Memory B cell (primary cell): ENCODE measurements at regions not wholly inside any gene's neighbourhood (a gene's known extent, or its start where the extent isn't known, plus 50 kb on each side); places are given as distances from the start of the nearest gene placed in this dataset.
"Not testable (repeated sequence)": the region's sequence is repeated elsewhere in the genome, so short reads cannot be mapped to it uniquely, and the experiment has no call there.

Experiments used
- ATAC-seq: fragments of 150-1000 bp; cut with Tn5 transposase; 2 replicates; pipeline ENCODE4 v1.10.0; 2021; ENCODE audit warnings: low read depth, mild to moderate bottlenecking, moderate library complexity
- DNase-seq, 2 donors: peaks; one replicate each; pipeline ENCODE4 v3.0.0; 2022; ENCODE audit warnings: low spot score in 2 of 2
- H3K27ac Mint-ChIP-seq: one replicate; pipeline ENCODE4 v1.8.0; 2022; ENCODE audit warnings: mild to moderate bottlenecking, moderate library complexity, mixed read lengths
- H3K27me3 Mint-ChIP-seq: one replicate; pipeline ENCODE4 v1.8.0; 2022; ENCODE audit warnings: mixed read lengths
- H3K36me3 Mint-ChIP-seq: one replicate; pipeline ENCODE4 v1.8.0; 2022; ENCODE audit warnings: mild to moderate bottlenecking, mixed read lengths
- H3K4me1 Mint-ChIP-seq: one replicate; pipeline ENCODE4 v1.8.0; 2022; ENCODE audit warnings: mixed read lengths
- H3K4me3 Mint-ChIP-seq: one replicate; pipeline ENCODE4 v1.8.0; 2022; ENCODE audit warnings: mild to moderate bottlenecking, moderate library complexity, mixed read lengths
- H3K9me3 Mint-ChIP-seq: one replicate; pipeline ENCODE4 v1.8.0; 2022; ENCODE audit warnings: mixed read lengths

DNA sequence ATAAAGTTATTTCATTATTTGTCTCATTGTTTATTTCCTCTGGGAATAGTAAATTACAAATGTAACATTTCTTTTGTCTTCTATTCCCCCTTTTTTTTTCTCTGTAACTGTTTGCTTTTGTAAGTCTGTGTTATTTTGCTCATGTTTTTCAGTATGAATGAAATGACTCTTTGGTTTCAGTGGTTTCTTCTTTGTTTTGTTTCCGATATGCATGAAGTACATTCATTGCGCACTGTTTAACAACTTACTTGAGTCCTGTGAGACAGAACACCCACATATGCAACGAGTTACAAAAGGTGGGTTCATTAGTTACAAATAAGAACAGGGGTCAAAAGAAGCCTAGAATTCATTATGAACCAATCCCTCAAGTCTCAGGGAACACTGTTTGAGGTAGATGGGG, 175.0 kb upstream of the UGT8 start:
- Mint-ChIP-seq H3K4me1 (no peaks in the 10 kb centered on the region), H3K9me3 (no peaks in the 10 kb centered on the region), H3K4me3 (no peak overlapping the region), H3K27ac (no peak overlapping the region), H3K36me3 (no peaks in the 10 kb centered on the region), H3K27me3 (peaks cover 5% of the 10 kb centered on the region)
- no peak for DNase-seq
- no peak for ATAC-seq

DNA sequence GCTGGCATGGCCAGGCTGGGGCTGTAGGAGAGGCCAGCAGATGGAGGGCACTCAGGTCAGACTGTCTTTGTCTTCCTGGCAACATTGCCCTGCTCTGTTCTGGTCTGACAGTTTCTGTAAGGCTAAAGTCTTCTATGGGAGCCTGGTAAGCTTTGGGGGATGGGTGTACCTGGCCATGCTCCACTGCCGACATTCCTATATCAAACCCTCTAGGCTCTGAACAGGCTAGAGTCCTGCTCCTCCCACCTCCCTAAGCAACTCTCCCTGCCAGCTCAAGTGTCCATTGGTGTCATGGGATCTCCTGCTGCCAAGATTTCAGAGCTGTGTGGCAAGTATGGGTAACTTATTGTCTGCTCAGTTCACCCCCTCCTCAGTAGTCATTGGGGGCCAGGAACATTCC, 163.5 kb upstream of the UGT8 start:
- H3K4me3 Mint-ChIP-seq = no peak overlapping the region
- H3K27me3 Mint-ChIP-seq = peaks cover 20% of the 10 kb centered on the region
- H3K9me3 Mint-ChIP-seq = no peaks in the 10 kb centered on the region
- peaks cover 1% of the 10 kb centered on the region for H3K36me3 Mint-ChIP-seq
- H3K27ac Mint-ChIP-seq = no peak overlapping the region
- H3K4me1 Mint-ChIP-seq = no peaks in the 10 kb centered on the region
- no peak for ATAC-seq
- DNase-seq = no peak

- Mint-ChIP-seq H3K4me3 (no peak overlapping the region), H3K27ac (no peak overlapping the region), H3K9me3 (no peaks in the 10 kb centered on the region), H3K27me3 (peaks cover 10% of the 10 kb centered on the region), H3K4me1 (no peaks in the 10 kb centered on the region), H3K36me3 (no peaks in the 10 kb centered on the region)
- DNase-seq = no peak
- no peak for ATAC-seq
Observed at GRCh38 chr4:114442856-114443255, 155.8 kb upstream of the UGT8 start.

GRCh38 chr4:114444211-114444610, 154.4 kb upstream of the UGT8 start:
- Mint-ChIP-seq H3K4me1 (no peaks in the 10 kb centered on the region), H3K9me3 (no peaks in the 10 kb centered on the region), H3K4me3 (no peak overlapping the region), H3K27ac (no peak overlapping the region), H3K36me3 (no peaks in the 10 kb centered on the region), H3K27me3 (peaks cover 7% of the 10 kb centered on the region)
- ATAC-seq (no peak), DNase-seq (no peak)

DNA sequence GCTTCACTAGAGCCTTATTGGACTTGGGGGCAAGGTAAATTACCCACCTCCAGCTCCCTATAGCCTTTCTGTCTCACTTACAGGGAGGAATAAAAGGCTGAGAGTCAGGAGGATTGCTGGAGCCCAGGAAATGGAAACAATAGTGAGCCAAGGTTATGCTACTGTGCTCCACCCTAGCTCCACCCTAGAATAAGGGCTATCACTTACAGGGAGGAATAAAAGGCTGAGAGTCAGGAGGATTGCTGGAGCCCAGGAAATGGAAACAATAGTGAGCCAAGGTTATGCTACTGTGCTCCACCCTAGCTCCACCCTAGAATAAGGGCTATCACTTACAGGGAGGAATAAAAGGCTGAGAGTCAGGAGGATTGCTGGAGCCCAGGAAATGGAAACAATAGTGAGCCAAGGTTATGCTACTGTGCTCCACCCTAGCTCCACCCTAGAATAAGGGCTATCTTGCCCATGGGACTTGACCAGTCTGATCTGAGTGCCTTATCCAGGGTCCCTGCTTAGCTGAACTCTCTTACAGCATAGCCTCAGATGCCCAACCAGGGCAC, 150.6 kb upstream of the UGT8 start:
- not testable (repeated sequence) for H3K4me1 Mint-ChIP-seq, H3K27me3 Mint-ChIP-seq, H3K9me3 Mint-ChIP-seq, H3K4me3 Mint-ChIP-seq, ATAC-seq, DNase-seq, H3K27ac Mint-ChIP-seq, H3K36me3 Mint-ChIP-seq

DNA sequence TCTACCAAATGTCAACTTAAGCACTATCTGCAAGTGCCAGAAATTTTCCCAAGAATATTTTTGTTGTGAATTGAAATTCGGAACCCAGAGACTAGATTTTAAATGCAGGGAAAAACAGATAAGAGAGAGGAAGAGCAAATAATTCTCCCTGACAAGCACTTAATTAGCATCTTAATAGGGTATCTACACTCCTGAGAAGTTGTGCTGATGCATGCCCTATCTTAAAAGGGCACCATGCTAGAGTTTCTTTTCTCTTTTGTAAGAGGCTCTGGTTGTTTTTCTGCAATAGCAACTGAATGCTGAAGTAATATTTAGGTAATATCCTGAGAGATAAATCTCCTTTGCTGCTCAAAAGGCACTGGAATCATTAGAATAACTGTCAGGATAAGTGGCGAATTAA, 139.9 kb upstream of the UGT8 start:
- no peaks in the 10 kb centered on the region for H3K36me3 Mint-ChIP-seq
- peaks cover 3% of the 10 kb centered on the region for H3K4me1 Mint-ChIP-seq
- no peaks in the 10 kb centered on the region for H3K27me3 Mint-ChIP-seq
- H3K4me3 Mint-ChIP-seq = no peak overlapping the region
- ATAC-seq (no peak), DNase-seq (no peak)
- H3K27ac Mint-ChIP-seq = no peak overlapping the region
- H3K9me3 Mint-ChIP-seq = no peaks in the 10 kb centered on the region

GRCh38 chr4:114464726-114465272, 133.8 kb upstream of the UGT8 start:
- no peaks in the 10 kb centered on the region for H3K9me3 Mint-ChIP-seq
- DNase-seq (no peak), ATAC-seq (no peak)
- H3K27me3 Mint-ChIP-seq = peaks cover 9% of the 10 kb centered on the region
- H3K27ac Mint-ChIP-seq = no peak overlapping the region
- peaks cover 4% of the 10 kb centered on the region for H3K4me1 Mint-ChIP-seq
- no peaks in the 10 kb centered on the region for H3K36me3 Mint-ChIP-seq
- no peak overlapping the region for H3K4me3 Mint-ChIP-seq

- no peak overlapping the region for H3K4me3 Mint-ChIP-seq
- H3K4me1 Mint-ChIP-seq = peaks cover 4% of the 10 kb centered on the region
- H3K36me3 Mint-ChIP-seq = no peaks in the 10 kb centered on the region
- peaks cover 9% of the 10 kb centered on the region for H3K27me3 Mint-ChIP-seq
- ATAC-seq (no peak), DNase-seq (no peak)
- H3K27ac Mint-ChIP-seq = no peak overlapping the region
- H3K9me3 Mint-ChIP-seq = no peaks in the 10 kb centered on the region
Observed at GRCh38 chr4:114465766-114466165, 132.8 kb upstream of the UGT8 start.

DNA sequence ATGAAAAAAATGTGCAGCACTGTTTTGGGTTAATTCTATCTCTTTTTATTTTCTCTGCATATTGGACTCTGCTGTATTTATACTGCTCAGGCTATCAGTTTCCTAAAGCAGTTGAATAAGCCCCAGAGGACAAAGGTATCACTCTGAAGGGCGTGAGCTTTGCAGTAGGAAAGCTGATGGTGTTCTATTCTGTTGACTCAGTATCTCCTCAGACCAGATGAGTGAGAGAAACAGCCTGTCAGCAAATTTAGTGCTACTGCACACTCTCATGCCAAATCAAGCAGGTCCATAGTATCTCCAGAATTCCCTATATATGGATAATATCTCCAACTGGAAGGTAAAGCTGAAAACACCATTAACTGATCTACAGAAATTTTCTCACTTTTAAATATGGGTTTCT, 132.3 kb upstream of the UGT8 start:
- H3K9me3 Mint-ChIP-seq = no peaks in the 10 kb centered on the region
- no peak overlapping the region for H3K4me3 Mint-ChIP-seq
- H3K36me3 Mint-ChIP-seq = no peaks in the 10 kb centered on the region
- ATAC-seq = no peak
- H3K4me1 Mint-ChIP-seq = peaks cover 4% of the 10 kb centered on the region
- H3K27ac Mint-ChIP-seq = no peak overlapping the region
- DNase-seq = no peak
- H3K27me3 Mint-ChIP-seq = peaks cover 9% of the 10 kb centered on the region

DNA sequence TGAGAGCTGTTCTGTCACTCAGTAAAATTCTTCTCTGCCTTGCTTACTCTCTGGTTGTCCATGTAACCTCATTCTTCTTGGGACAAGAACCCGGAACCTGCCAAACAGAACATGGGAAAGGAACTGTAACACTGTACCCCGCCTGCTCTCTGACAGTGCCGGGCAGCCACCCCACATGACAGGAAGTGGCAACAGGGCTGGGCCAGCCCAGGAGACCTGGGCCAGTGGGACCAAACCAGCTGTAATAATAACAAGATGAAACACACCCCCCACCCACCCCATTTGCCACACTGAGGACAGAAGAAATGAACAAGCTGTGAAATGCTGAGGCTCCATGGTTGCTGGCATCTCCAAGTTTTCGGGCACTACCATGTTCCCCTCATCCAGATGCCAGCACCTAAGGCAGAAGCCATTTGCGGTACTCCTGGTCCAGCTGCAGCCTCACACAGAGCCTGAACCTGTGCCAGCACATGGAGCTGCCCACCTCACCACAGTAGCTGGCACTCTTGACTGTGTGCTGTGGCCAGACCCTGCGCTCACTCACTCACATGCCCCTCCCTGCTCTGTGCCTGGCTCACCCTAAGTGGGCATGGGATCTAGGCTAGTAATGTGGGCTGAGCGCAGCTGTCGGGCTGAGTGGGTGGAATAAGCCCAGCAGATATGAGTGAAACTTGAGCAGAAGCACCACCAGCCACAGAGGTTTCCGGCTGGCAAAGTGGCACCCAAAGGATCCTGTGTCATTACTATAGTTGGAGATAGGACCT, 126.2 kb upstream of the UGT8 start:
- Mint-ChIP-seq H3K27ac (no peak overlapping the region), H3K9me3 (peaks cover 2% of the 10 kb centered on the region), H3K4me1 (no peaks in the 10 kb centered on the region), H3K36me3 (no peaks in the 10 kb centered on the region), H3K27me3 (peaks cover 7% of the 10 kb centered on the region), H3K4me3 (no peak overlapping the region)
- no peak for DNase-seq
- ATAC-seq = no peak

DNA sequence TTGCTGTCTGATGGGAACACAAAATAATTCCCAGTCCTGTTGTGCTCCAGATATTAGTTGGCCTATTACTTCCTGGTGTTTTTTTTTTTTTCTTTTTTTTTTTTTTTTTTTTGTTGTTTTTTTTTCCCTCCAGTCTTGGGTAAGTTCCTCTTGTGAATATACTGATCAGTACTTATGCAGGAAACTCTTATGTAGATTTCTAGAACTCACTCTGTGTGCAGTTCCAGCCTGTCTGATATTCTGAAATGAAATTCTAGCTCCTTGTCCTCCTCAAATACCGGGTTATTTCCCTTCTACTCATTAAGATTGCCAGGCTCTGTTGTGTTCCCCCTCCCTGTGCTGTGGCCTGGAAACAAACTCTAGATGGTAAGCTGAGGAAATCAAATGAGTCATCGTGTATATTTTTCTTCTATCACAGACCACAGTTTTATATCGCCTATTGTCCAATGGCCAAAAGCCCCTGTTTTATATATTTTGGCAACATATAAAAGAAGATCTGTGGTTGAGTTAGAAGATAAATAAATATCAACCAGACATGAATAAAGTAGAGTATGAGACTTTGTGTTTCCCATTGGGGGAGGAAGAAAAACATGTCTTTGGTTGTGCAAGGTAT, 124.3 kb upstream of the UGT8 start:
- H3K36me3 Mint-ChIP-seq = no peaks in the 10 kb centered on the region
- peaks cover 10% of the 10 kb centered on the region for H3K27me3 Mint-ChIP-seq
- H3K4me1 Mint-ChIP-seq = no peaks in the 10 kb centered on the region
- H3K9me3 Mint-ChIP-seq = peaks cover 2% of the 10 kb centered on the region
- H3K27ac Mint-ChIP-seq = no peak overlapping the region
- ATAC-seq (no peak), DNase-seq (no peak)
- no peak overlapping the region for H3K4me3 Mint-ChIP-seq

DNA sequence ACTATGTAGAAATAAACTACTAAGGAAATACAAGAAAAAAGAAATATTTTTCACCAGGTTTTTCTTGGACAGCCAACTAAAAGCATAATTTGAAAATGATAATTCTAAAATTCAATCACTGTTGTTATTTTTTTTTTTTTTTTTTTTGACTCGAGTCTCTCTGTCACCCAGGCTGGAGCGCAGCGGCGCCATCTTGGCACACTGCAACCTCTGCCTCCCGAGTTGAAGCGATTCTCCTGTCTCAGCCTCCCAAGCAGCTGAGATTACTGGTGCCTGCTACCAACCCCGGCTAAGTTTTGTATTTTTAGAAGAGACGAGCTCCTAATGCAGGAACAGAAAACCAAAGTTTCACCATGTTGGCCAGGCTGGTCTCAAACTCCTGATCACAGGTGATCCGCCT, 122.3 kb upstream of the UGT8 start:
- H3K4me1 Mint-ChIP-seq = no peaks in the 10 kb centered on the region
- H3K4me3 Mint-ChIP-seq = no peak overlapping the region
- ATAC-seq (no peak), DNase-seq (no peak)
- H3K27me3 Mint-ChIP-seq = peaks cover 19% of the 10 kb centered on the region
- H3K9me3 Mint-ChIP-seq = peaks cover 2% of the 10 kb centered on the region
- H3K36me3 Mint-ChIP-seq = no peaks in the 10 kb centered on the region
- H3K27ac Mint-ChIP-seq = no peak overlapping the region

- Mint-ChIP-seq H3K27ac (no peak overlapping the region), H3K9me3 (no peaks in the 10 kb centered on the region), H3K4me3 (no peak overlapping the region), H3K36me3 (no peaks in the 10 kb centered on the region), H3K27me3 (peaks cover 15% of the 10 kb centered on the region), H3K4me1 (no peaks in the 10 kb centered on the region)
- no peak for ATAC-seq
- DNase-seq = no peak
Observed at GRCh38 chr4:114479595-114479994, 119.0 kb upstream of the UGT8 start.

DNA sequence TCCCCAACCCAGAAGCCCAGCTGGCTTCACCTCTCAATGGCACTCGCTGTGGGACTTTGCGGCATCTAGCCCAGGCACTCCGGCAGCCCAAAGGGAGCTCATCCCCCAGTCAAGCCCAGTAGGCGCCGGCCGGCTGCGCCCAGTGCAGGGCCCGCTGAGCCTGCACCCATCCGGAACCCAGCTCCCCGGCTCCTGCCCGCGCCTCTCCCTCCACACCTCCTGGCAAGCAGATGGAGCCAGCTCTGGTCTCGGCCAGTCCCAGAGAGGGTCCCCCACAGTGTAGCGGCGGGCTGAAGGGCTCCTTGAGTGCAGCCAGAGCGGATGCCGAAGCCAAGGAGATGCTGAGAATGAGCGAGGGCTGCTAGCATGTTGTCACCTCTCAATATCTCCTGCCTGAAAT, 116.8 kb upstream of the UGT8 start:
- Mint-ChIP-seq H3K27me3 (peaks cover 15% of the 10 kb centered on the region), H3K4me3 (no peak overlapping the region), H3K27ac (no peak overlapping the region), H3K9me3 (no peaks in the 10 kb centered on the region), H3K36me3 (no peaks in the 10 kb centered on the region), H3K4me1 (no peaks in the 10 kb centered on the region)
- DNase-seq (no peak), ATAC-seq (no peak)
